ENCODE measurements at regions not wholly inside any gene's neighbourhood (a gene's known extent, or its start where the extent isn't known, plus 50 kb on each side); places are given as distances from the start of the nearest gene placed in this dataset.

- Histone ChIP-seq H3K4me3 (no peak overlapping the region), H3K36me3 (ENCODE audit: control insufficient read depth in 4 of 4, insufficient read depth in 4 of 4, low read length in 4 of 4) (no peaks in the 10 kb centered on the region), H3K4me1 (ENCODE audit: control insufficient read depth in 5 of 5, insufficient read depth in 5 of 5, low read length in 5 of 5) (no peaks in the 10 kb centered on the region), H3K27ac (ENCODE audit: low read depth in 1 of 2, low read length in 1 of 2) (no peak overlapping the region), H3K9me3 (ENCODE audit: control insufficient read depth in 4 of 4, insufficient read depth in 3 of 4, low read length in 3 of 4) (peaks cover 0 to 2% (median 0%) of the 10 kb centered on the region in 4 donors), H3K9ac (ENCODE audit: insufficient read depth in 1 of 2, low read length in 2 of 2) (no peak overlapping the region), H3K27me3 (ENCODE audit: control insufficient read depth in 3 of 3, insufficient read depth in 3 of 3, low read length in 2 of 3) (no peaks in the 10 kb centered on the region)
- WGBS, 2 donors = 74 to 76% methylated on average over 1 of the region's 1 CpG
- DNase-seq (no peak), ATAC-seq (ENCODE audit: insufficient read depth, low FRiP score) (no peak)
- no peak for TF ChIP-seq CTCF (IDR thresholded peaks at IDR 0.05; ENCODE audit: control extremely low read depth, extremely low read depth)
Measured at GRCh38 chr7:9796241-9796640, 1177.4 kb upstream of the PHF14 start.

GRCh38 chr7:9822458-9823290, 1151.0 kb upstream of the PHF14 start:
- WGBS, 2 donors = 89 to 95% methylated on average over 20 of the region's 20 CpGs
- no peak for ATAC-seq (ENCODE audit: insufficient read depth, low FRiP score)

GRCh38 chr7:9835199-9835598, 1138.5 kb upstream of the PHF14 start:
- TF ChIP-seq CTCF (IDR thresholded peaks at IDR 0.05; ENCODE audit: control extremely low read depth, extremely low read depth) = no peak
- H3K27ac ChIP-seq (ENCODE audit: low read depth in 1 of 2, low read length in 1 of 2) = no peak overlapping the region
- ATAC-seq (ENCODE audit: insufficient read depth, low FRiP score) (no peak), DNase-seq (peak in 2 of 3 donors; percentile 26 to 60)
- H3K9ac ChIP-seq (ENCODE audit: insufficient read depth in 1 of 2, low read length in 2 of 2) = no peak overlapping the region
- no peak overlapping the region for H3K4me3 ChIP-seq
- H3K36me3 ChIP-seq (ENCODE audit: control insufficient read depth in 4 of 4, insufficient read depth in 4 of 4, low read length in 4 of 4) = no peaks in the 10 kb centered on the region
- 74 to 86% methylated on average over 3 of the region's 3 CpGs for WGBS, 2 donors
- H3K9me3 ChIP-seq (ENCODE audit: control insufficient read depth in 4 of 4, insufficient read depth in 3 of 4, low read length in 3 of 4) = peaks cover 0 to 3% (median 0%) of the 10 kb centered on the region in 4 donors
- no peaks in the 10 kb centered on the region for H3K27me3 ChIP-seq (ENCODE audit: control insufficient read depth in 3 of 3, insufficient read depth in 3 of 3, low read length in 2 of 3)
- H3K4me1 ChIP-seq (ENCODE audit: control insufficient read depth in 5 of 5, insufficient read depth in 5 of 5, low read length in 5 of 5) = no peaks in the 10 kb centered on the region

More at GRCh38 chr7:9822458-9823290, 1151.0 kb upstream of the PHF14 start:
- Histone ChIP-seq H3K27me3 (ENCODE audit: control insufficient read depth in 3 of 3, insufficient read depth in 3 of 3, low read length in 2 of 3) (no peaks in the 10 kb centered on the region), H3K36me3 (ENCODE audit: control insufficient read depth in 4 of 4, insufficient read depth in 4 of 4, low read length in 4 of 4) (no peaks in the 10 kb centered on the region), H3K9me3 (ENCODE audit: control insufficient read depth in 4 of 4, insufficient read depth in 3 of 4, low read length in 3 of 4) (peaks cover 0 to 8% (median 3%) of the 10 kb centered on the region in 4 donors), H3K4me1 (ENCODE audit: control insufficient read depth in 5 of 5, insufficient read depth in 5 of 5, low read length in 5 of 5) (no peaks in the 10 kb centered on the region), H3K4me3 (no peak overlapping the region), H3K27ac (ENCODE audit: low read depth in 1 of 2, low read length in 1 of 2) (no peak overlapping the region), H3K9ac (ENCODE audit: insufficient read depth in 1 of 2, low read length in 2 of 2) (no peak overlapping the region)
- DNase-seq = no peak
- no peak for TF ChIP-seq CTCF (IDR thresholded peaks at IDR 0.05; ENCODE audit: control extremely low read depth, extremely low read depth)
